ENCODE measurements at regions not wholly inside any gene's neighbourhood (a gene's known extent, or its start where the extent isn't known, plus 50 kb on each side); places are given as distances from the start of the nearest gene placed in this dataset.
"Not testable (repeated sequence)": the region's sequence is repeated elsewhere in the genome, so short reads cannot be mapped to it uniquely, and the experiment has no call there.

GRCh38 chr3:35224565-35225295 lies 414.6 kb upstream of the ARPP21 start:
- Histone ChIP-seq H3K27me3 (ENCODE audit: control insufficient read depth, insufficient read depth) (no peaks in the 10 kb centered on the region), H3K4me1 (ENCODE audit: control insufficient read depth, insufficient read depth, low read length) (no peaks in the 10 kb centered on the region), H3K27ac (ENCODE audit: low read length) (no peak overlapping the region), H3K9me3 (ENCODE audit: control insufficient read depth, low read length) (no peaks in the 10 kb centered on the region), H3K4me3 (ENCODE audit: low read length) (no peak overlapping the region)
- intact Hi-C loops (cut with DNase I) = no loop called here
- no peak for DNase-seq
- 28% methylated on average over 3 of the region's 3 CpGs for WGBS
- no peak for ATAC-seq

GRCh38 chr3:35241236-35241635 lies 398.1 kb upstream of the ARPP21 start:
- Histone ChIP-seq H3K27ac (ENCODE audit: low read length) (no peak overlapping the region), H3K4me1 (ENCODE audit: control insufficient read depth, insufficient read depth, low read length) (no peaks in the 10 kb centered on the region), H3K4me3 (ENCODE audit: low read length) (no peak overlapping the region), H3K27me3 (ENCODE audit: control insufficient read depth, insufficient read depth) (no peaks in the 10 kb centered on the region), H3K9me3 (ENCODE audit: control insufficient read depth, low read length) (no peaks in the 10 kb centered on the region)
- WGBS = 31% methylated on average over 2 of the region's 2 CpGs
- DNase-seq (no peak), ATAC-seq (no peak)
- intact Hi-C loops (cut with DNase I) = no loop called here

- Histone ChIP-seq H3K4me1 (ENCODE audit: control insufficient read depth, insufficient read depth, low read length) (no peaks in the 10 kb centered on the region), H3K27ac (ENCODE audit: low read length) (no peak overlapping the region), H3K4me3 (ENCODE audit: low read length) (no peak overlapping the region), H3K9me3 (ENCODE audit: control insufficient read depth, low read length) (no peaks in the 10 kb centered on the region), H3K27me3 (ENCODE audit: control insufficient read depth, insufficient read depth) (no peaks in the 10 kb centered on the region)
- DNase-seq (no peak), ATAC-seq (no peak)
- intact Hi-C loops (cut with DNase I) = no loop called here
- 73% methylated on average over 4 of the region's 4 CpGs for WGBS
Measured at GRCh38 chr3:35254917-35255316, 384.4 kb upstream of the ARPP21 start.

GRCh38 chr3:35257641-35258040 lies 381.7 kb upstream of the ARPP21 start:
- no peaks in the 10 kb centered on the region for H3K27me3 ChIP-seq (ENCODE audit: control insufficient read depth, insufficient read depth)
- no peak overlapping the region for H3K27ac ChIP-seq (ENCODE audit: low read length)
- no peaks in the 10 kb centered on the region for H3K9me3 ChIP-seq (ENCODE audit: control insufficient read depth, low read length)
- no peak for ATAC-seq
- DNase-seq = no peak
- intact Hi-C loops (cut with DNase I) = no loop called here
- no peak overlapping the region for H3K4me3 ChIP-seq (ENCODE audit: low read length)
- H3K4me1 ChIP-seq (ENCODE audit: control insufficient read depth, insufficient read depth, low read length) = no peaks in the 10 kb centered on the region

GRCh38 chr3:35262406-35262805 lies 376.9 kb upstream of the ARPP21 start:
- Histone ChIP-seq H3K4me1 (ENCODE audit: control insufficient read depth, insufficient read depth, low read length) (no peaks in the 10 kb centered on the region), H3K9me3 (ENCODE audit: control insufficient read depth, low read length) (no peaks in the 10 kb centered on the region), H3K4me3 (ENCODE audit: low read length) (no peak overlapping the region), H3K27me3 (ENCODE audit: control insufficient read depth, insufficient read depth) (no peaks in the 10 kb centered on the region), H3K27ac (ENCODE audit: low read length) (no peak overlapping the region)
- ATAC-seq (no peak), DNase-seq (no peak)
- intact Hi-C loops (cut with DNase I) = no loop called here

GRCh38 chr3:35263477-35263876 lies 375.8 kb upstream of the ARPP21 start:
- no peak overlapping the region for H3K27ac ChIP-seq (ENCODE audit: low read length)
- no peaks in the 10 kb centered on the region for H3K9me3 ChIP-seq (ENCODE audit: control insufficient read depth, low read length)
- ATAC-seq (no peak), DNase-seq (no peak)
- no peaks in the 10 kb centered on the region for H3K4me1 ChIP-seq (ENCODE audit: control insufficient read depth, insufficient read depth, low read length)
- intact Hi-C loops (cut with DNase I) = no loop called here
- H3K4me3 ChIP-seq (ENCODE audit: low read length) = no peak overlapping the region
- no peaks in the 10 kb centered on the region for H3K27me3 ChIP-seq (ENCODE audit: control insufficient read depth, insufficient read depth)
- 96% methylated on average over 1 of the region's 1 CpG for WGBS

GRCh38 chr3:35266065-35266464 lies 373.3 kb upstream of the ARPP21 start:
- H3K4me3 ChIP-seq (ENCODE audit: low read length); DNase-seq; H3K27ac ChIP-seq (ENCODE audit: low read length); H3K9me3 ChIP-seq (ENCODE audit: control insufficient read depth, low read length); ATAC-seq; H3K4me1 ChIP-seq (ENCODE audit: control insufficient read depth, insufficient read depth, low read length); intact Hi-C loops (cut with DNase I); H3K27me3 ChIP-seq (ENCODE audit: control insufficient read depth, insufficient read depth): not testable (repeated sequence)
- WGBS = 95% methylated on average over 12 of the region's 12 CpGs

GRCh38 chr3:35275768-35276167 lies 363.6 kb upstream of the ARPP21 start:
- Histone ChIP-seq H3K27ac (ENCODE audit: low read length) (no peak overlapping the region), H3K4me1 (ENCODE audit: control insufficient read depth, insufficient read depth, low read length) (no peaks in the 10 kb centered on the region), H3K27me3 (ENCODE audit: control insufficient read depth, insufficient read depth) (no peaks in the 10 kb centered on the region), H3K4me3 (ENCODE audit: low read length) (no peak overlapping the region), H3K9me3 (ENCODE audit: control insufficient read depth, low read length) (no peaks in the 10 kb centered on the region)
- ATAC-seq (no peak), DNase-seq (no peak)
- intact Hi-C loops (cut with DNase I) = no loop called here
- WGBS = 94% methylated on average over 2 of the region's 2 CpGs

GRCh38 chr3:35276568-35276967 lies 362.8 kb upstream of the ARPP21 start:
- DNase-seq = no peak
- intact Hi-C loops (cut with DNase I) = no loop called here
- H3K27me3 ChIP-seq (ENCODE audit: control insufficient read depth, insufficient read depth) = no peaks in the 10 kb centered on the region
- no peaks in the 10 kb centered on the region for H3K9me3 ChIP-seq (ENCODE audit: control insufficient read depth, low read length)
- WGBS = 81% methylated on average over 1 of the region's 1 CpG
- H3K27ac ChIP-seq (ENCODE audit: low read length) = no peak overlapping the region
- H3K4me3 ChIP-seq (ENCODE audit: low read length) = no peak overlapping the region
- no peak for ATAC-seq
- no peaks in the 10 kb centered on the region for H3K4me1 ChIP-seq (ENCODE audit: control insufficient read depth, insufficient read depth, low read length)

- ATAC-seq = no peak
- no peaks in the 10 kb centered on the region for H3K27me3 ChIP-seq (ENCODE audit: control insufficient read depth, insufficient read depth)
- WGBS = 65% methylated on average over 4 of the region's 4 CpGs
- H3K27ac ChIP-seq (ENCODE audit: low read length) = no peak overlapping the region
- DNase-seq = no peak
- H3K4me3 ChIP-seq (ENCODE audit: low read length) = no peak overlapping the region
- intact Hi-C loops (cut with DNase I) = no loop called here
- H3K9me3 ChIP-seq (ENCODE audit: control insufficient read depth, low read length) = no peaks in the 10 kb centered on the region
- H3K4me1 ChIP-seq (ENCODE audit: control insufficient read depth, insufficient read depth, low read length) = no peaks in the 10 kb centered on the region
Measured at GRCh38 chr3:35291471-35292236, 347.7 kb upstream of the ARPP21 start.

- Histone ChIP-seq H3K4me1 (ENCODE audit: control insufficient read depth, insufficient read depth, low read length) (no peaks in the 10 kb centered on the region), H3K27ac (ENCODE audit: low read length) (no peak overlapping the region), H3K9me3 (ENCODE audit: control insufficient read depth, low read length) (no peaks in the 10 kb centered on the region), H3K27me3 (ENCODE audit: control insufficient read depth, insufficient read depth) (no peaks in the 10 kb centered on the region), H3K4me3 (ENCODE audit: low read length) (no peak overlapping the region)
- ATAC-seq = no peak
- WGBS = 95% methylated on average over 3 of the region's 3 CpGs
- no peak for DNase-seq
- intact Hi-C loops (cut with DNase I) = no loop called here
Measured at GRCh38 chr3:35292568-35292967, 346.8 kb upstream of the ARPP21 start.

All from right cardiac atrium (tissue), 5 donors.